NCI-H345 (cell line): ENCODE measurements at regions not wholly inside any gene's neighbourhood (a gene's known extent, or its start where the extent isn't known, plus 50 kb on each side); places are given as distances from the start of the nearest gene placed in this dataset.

Experiments
- DNase-seq: peaks from one replicate; lab custom pipeline; 2025; lab: John Stamatoyannopoulos, UW

GRCh38 chr5:57621624-57622023, 139.0 kb upstream of the ACTBL2 start:
- DNase-seq = no peak

DNA sequence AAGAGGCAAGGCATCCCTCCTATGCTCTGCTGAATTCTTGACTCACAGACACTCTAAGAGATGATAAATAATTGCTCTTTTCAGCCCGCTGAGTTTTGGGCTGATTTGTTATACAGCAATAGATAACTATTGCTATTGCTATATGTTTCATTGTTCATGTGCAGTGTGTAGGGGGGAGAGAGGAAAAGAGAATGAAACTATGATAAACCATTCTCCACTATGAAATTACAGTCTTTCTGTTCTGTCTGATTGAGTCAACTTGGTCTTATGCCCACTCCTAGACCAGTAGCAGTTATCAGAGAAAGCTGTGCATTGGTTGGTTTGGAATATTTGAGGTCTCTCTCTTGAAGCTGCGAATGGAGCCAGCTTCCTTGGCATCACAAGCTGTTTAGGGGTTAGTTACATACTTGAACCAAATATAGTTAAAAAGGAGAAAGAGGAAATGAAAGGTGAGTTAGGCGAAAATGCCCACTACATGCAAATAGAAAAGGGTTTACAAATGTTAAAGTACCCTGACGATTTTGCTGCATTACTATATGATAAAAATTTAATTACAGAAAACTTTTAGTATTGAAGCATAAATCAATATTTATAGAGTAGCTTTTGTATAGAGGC, 136.3 kb upstream of the ACTBL2 start:
- no peak for DNase-seq

DNA sequence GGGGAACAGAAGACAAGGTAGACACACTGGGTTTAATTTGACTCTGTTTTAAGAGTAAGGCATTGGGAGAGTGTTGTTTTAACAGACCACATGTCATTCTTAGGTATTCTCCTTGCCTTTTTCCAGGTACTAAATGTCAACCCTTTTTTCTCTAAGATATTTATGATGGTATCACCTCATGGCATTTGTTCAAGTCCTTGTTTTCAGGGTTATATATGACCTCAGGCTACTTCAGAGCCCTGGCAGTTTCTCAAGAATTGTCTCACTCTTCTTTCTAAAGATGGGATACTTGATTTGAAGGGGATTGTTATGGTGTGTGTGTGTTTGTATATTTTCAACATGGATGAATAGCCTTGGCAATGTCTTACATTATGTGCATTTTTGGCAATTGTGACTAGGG, 131.1 kb upstream of the ACTBL2 start:
- no peak for DNase-seq

- DNase-seq = no peak
These were observed 128.6 kb upstream of the ACTBL2 start for GRCh38 chr5:57611177-57611576.

DNA sequence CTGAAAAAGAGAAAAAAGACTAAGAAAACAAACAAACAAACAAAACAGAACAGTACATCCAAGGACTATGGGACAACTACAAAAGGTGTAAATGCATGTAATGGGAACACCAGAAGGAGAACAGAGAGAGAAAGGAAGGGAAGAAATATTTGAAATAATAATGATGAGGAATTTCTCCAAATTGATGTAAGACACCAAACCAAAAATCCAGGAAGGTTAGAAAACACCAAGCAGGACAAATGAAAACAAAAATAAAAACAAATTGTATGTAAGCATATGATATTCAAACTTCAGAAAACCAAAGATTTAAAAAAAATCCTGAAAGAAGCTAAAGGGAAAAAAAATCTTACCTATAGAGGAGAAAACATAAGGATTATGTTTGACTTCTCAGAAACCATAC, 125.9 kb upstream of the ACTBL2 start:
- DNase-seq = no peak

- no peak for DNase-seq
These were observed 119.4 kb upstream of the ACTBL2 start for GRCh38 chr5:57601996-57602395.

GRCh38 chr5:57600321-57600720, 117.7 kb upstream of the ACTBL2 start:
- DNase-seq = no peak

- no peak for DNase-seq
These were observed 116.1 kb upstream of the ACTBL2 start for GRCh38 chr5:57598756-57599155.

DNA sequence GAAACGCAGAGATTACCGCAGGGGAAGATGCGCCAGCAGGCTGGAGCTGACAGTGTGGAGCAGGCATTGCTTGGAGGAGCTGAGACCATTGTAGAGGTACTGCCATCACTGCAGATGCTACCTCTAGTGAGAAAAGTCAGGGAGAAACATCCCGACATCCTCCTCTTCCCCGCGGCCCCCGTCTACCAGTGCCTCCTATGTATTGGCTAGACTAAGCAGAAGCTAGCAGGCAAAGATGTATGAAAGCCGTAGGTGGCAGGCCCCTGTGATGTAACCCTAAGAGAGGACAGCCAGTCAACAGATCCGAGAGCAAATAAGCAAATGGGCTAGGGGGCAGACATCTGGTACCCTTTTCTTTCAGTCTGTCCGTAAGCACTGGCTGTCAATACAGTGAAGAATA, 115.5 kb upstream of the ACTBL2 start:
- no peak for DNase-seq

- DNase-seq = no peak
These were observed 112.9 kb upstream of the ACTBL2 start for GRCh38 chr5:57595523-57595991.

- no peak for DNase-seq
These were observed 111.8 kb upstream of the ACTBL2 start for GRCh38 chr5:57594436-57594835.

DNA sequence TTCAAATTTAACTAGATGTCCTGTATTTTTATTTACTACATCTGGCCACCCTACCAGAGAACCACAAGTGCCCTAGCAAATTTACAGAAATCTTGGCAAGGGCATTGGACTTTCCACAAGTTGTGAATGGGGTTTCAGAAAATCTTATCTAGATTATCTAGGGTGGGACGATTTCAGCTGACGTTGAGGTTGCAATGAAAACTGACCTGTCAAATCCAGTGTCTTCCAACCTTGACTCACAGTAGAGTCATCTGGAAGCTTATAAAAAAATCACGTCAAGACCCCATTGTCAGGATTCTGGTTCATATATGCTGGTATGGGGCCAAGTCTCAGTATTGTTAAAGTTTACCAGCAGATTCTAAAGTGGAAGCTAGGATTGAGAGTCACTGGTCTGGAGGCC, 109.6 kb upstream of the ACTBL2 start:
- DNase-seq = no peak

GRCh38 chr5:57586649-57587048, 104.0 kb upstream of the ACTBL2 start:
- DNase-seq = no peak

GRCh38 chr5:57582578-57583070, 100.0 kb upstream of the ACTBL2 start:
- DNase-seq = no peak

- no peak for DNase-seq
These were observed 99.2 kb upstream of the ACTBL2 start for GRCh38 chr5:57581772-57582171.

- DNase-seq = no peak
These were observed 98.6 kb upstream of the ACTBL2 start for GRCh38 chr5:57581222-57581621.

GRCh38 chr5:57577432-57578175, 95.0 kb upstream of the ACTBL2 start:
- DNase-seq = no peak

- no peak for DNase-seq
These were observed 93.7 kb upstream of the ACTBL2 start for GRCh38 chr5:57576317-57576716.

GRCh38 chr5:57575839-57576238, 93.2 kb upstream of the ACTBL2 start:
- DNase-seq = no peak

GRCh38 chr5:57572461-57572860, 89.8 kb upstream of the ACTBL2 start:
- DNase-seq = no peak

GRCh38 chr5:57569601-57570000, 87.0 kb upstream of the ACTBL2 start:
- no peak for DNase-seq

- DNase-seq = no peak
These were observed 85.5 kb upstream of the ACTBL2 start for GRCh38 chr5:57568136-57568535.

DNA sequence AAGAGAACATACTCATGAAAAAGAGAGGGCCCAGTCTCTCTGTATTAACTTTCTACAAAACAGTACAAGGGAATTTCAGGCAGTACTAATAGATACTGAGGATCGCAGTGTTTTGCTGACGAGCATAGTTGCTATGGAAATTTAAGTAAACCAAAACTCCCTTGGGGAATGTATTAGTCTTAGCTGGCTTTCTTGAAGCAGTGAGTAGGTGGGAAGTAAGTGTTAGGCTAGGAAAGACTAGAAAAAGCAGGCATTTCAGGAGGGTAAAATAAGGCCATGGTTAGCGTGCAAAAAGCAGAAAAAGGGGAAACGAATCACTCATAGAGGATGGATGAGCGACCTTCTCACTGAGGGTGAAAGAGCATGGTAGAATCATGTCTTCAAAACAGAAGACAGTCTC, 84.3 kb upstream of the ACTBL2 start:
- no peak for DNase-seq
